ENCODE measurements at regions not wholly inside any gene's neighbourhood (a gene's known extent, or its start where the extent isn't known, plus 50 kb on each side); places are given as distances from the start of the nearest gene placed in this dataset.

DNA sequence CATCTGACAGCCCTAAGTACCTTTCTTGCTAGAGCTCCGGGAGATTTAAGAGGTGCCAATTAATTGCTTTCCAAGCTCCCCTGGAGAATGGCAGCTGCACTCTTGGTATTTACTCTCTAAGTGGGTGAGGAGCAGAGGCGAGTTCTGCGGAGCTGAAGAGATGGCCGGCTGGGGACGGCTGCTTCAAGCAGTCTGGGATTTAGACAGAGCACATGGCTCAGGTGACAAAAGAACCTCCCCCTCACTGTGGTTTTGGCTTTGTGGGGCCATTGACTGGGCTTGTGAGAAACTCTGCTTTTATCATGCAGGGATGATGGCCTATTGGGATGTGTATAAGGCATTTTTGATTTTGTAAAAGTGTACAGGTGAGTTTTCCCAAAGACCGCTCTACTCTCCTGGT lies 239.3 kb upstream of the EEF2KMT start:
- TF ChIP-seq CHD1 (IDR thresholded peaks at IDR 0.05; ENCODE audit: low read depth, low read length) = no peak
- TF ChIP-seq FOS (IDR thresholded peaks at IDR 0.05; ENCODE audit: low read depth, low read length) = no peak
- no peak for TF ChIP-seq RCOR1 (IDR thresholded peaks at IDR 0.05; ENCODE audit: insufficient replicate concordance, low read length)
- no peak for TF ChIP-seq MAZ (IDR thresholded peaks at IDR 0.05; ENCODE audit: borderline replicate concordance, low read depth, low read length)
- no peak for TF ChIP-seq BHLHE40 (IDR thresholded peaks at IDR 0.05; ENCODE audit: low read depth, low read length)
- no peak for TF ChIP-seq SMC3 (IDR thresholded peaks at IDR 0.05; ENCODE audit: low read depth, low read length)
- no peak for TF ChIP-seq RFX5 (IDR thresholded peaks at IDR 0.05; ENCODE audit: low read depth, low read length)
- TF ChIP-seq RAD21 (IDR thresholded peaks at IDR 0.05; ENCODE audit: low read length) = no peak
- TF ChIP-seq POLR2A (IDR thresholded peaks at IDR 0.05; ENCODE audit: low read depth, low read length) = no peak
- TF ChIP-seq, protein P1, sequence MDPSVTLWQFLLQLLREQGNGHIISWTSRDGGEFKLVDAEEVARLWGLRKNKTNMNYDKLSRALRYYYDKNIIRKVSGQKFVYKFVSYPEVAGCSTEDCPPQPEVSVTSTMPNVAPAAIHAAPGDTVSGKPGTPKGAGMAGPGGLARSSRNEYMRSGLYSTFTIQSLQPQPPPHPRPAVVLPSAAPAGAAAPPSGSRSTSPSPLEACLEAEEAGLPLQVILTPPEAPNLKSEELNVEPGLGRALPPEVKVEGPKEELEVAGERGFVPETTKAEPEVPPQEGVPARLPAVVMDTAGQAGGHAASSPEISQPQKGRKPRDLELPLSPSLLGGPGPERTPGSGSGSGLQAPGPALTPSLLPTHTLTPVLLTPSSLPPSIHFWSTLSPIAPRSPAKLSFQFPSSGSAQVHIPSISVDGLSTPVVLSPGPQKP (IDR thresholded peaks at IDR 0.05; ENCODE audit: borderline replicate concordance, low read depth, low read length) = no peak
- TF ChIP-seq CEBPB (IDR thresholded peaks at IDR 0.05; ENCODE audit: low read depth, low read length) = no peak
- TF ChIP-seq, protein P2, sequence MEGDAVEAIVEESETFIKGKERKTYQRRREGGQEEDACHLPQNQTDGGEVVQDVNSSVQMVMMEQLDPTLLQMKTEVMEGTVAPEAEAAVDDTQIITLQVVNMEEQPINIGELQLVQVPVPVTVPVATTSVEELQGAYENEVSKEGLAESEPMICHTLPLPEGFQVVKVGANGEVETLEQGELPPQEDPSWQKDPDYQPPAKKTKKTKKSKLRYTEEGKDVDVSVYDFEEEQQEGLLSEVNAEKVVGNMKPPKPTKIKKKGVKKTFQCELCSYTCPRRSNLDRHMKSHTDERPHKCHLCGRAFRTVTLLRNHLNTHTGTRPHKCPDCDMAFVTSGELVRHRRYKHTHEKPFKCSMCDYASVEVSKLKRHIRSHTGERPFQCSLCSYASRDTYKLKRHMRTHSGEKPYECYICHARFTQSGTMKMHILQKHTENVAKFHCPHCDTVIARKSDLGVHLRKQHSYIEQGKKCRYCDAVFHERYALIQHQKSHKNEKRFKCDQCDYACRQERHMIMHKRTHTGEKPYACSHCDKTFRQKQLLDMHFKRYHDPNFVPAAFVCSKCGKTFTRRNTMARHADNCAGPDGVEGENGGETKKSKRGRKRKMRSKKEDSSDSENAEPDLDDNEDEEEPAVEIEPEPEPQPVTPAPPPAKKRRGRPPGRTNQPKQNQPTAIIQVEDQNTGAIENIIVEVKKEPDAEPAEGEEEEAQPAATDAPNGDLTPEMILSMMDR (conservative IDR thresholded peaks at IDR 0.05; ENCODE audit: low read depth, low read length) = no peak
- TF ChIP-seq NFE2L2 (IDR thresholded peaks at IDR 0.05; ENCODE audit: low read depth, low read length) = no peak
- TF ChIP-seq MXI1 (IDR thresholded peaks at IDR 0.05; ENCODE audit: borderline replicate concordance, low read depth, low read length) = no peak
- TF ChIP-seq MAFK (IDR thresholded peaks at IDR 0.05; ENCODE audit: low read depth, low read length) = no peak
- TF ChIP-seq, protein P3, sequence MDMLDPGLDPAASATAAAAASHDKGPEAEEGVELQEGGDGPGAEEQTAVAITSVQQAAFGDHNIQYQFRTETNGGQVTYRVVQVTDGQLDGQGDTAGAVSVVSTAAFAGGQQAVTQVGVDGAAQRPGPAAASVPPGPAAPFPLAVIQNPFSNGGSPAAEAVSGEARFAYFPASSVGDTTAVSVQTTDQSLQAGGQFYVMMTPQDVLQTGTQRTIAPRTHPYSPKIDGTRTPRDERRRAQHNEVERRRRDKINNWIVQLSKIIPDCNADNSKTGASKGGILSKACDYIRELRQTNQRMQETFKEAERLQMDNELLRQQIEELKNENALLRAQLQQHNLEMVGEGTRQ (IDR thresholded peaks at IDR 0.05; ENCODE audit: low read depth, low read length) = no peak
- intact Hi-C loops (cut with micrococcal nuclease) = no loop called here
- no peak overlapping the region for H3K23ac ChIP-seq (ENCODE audit: low read depth, low read length)

More for the DNA sequence above, 239.3 kb upstream of the EEF2KMT start:
- Histone ChIP-seq H3K14ac (replicated peaks; ENCODE audit: low read depth, low read length) (no peak overlapping the region), H3K27me3 (ENCODE audit: control insufficient read depth, insufficient read depth, low read length) (no peaks in the 10 kb centered on the region), H3K9ac (ENCODE audit: low read depth, low read length) (no peak overlapping the region), H3K27ac (ENCODE audit: insufficient read depth, low read length) (no peak overlapping the region), H3K4me1 (ENCODE audit: control insufficient read depth, insufficient read depth, low read length) (no peaks in the 10 kb centered on the region), H3K9me3 (ENCODE audit: control insufficient read depth, insufficient read depth, low read length) (peaks cover 17% of the 10 kb centered on the region), H3K79me1 (ENCODE audit: low read depth in 1 of 2, low read length in 2 of 2) (no peaks in the 10 kb centered on the region), H3K4ac (ENCODE audit: low read depth, low read length) (no peak overlapping the region), H3K9me1 (ENCODE audit: insufficient read depth, low read length) (no peaks in the 10 kb centered on the region), H4K91ac (ENCODE audit: insufficient read depth, low read depth, low read length) (no peak overlapping the region), H2BK120ac (ENCODE audit: low read depth, low read length) (no peak overlapping the region), H3K18ac (ENCODE audit: low read depth, low read length) (no peak overlapping the region), H2AK9ac (replicated peaks; ENCODE audit: low read depth, low read length, poor library complexity) (no peak overlapping the region), H2AFZ (replicated peaks; ENCODE audit: low read length, poor library complexity) (no peak overlapping the region), H4K20me1 (ENCODE audit: insufficient read depth, low read length) (no peaks in the 10 kb centered on the region), H2BK15ac (ENCODE audit: low read depth, low read length) (no peak overlapping the region), H2BK20ac (ENCODE audit: low read depth, low read length) (no peak overlapping the region), H3K4me2 (ENCODE audit: low read depth, low read length) (no peak overlapping the region), H3K56ac (ENCODE audit: extremely low read depth, insufficient read depth, low read length) (no peak overlapping the region), H4K8ac (ENCODE audit: low read depth in 2 of 2, low read length in 2 of 2) (no peak overlapping the region), H3K36me3 (ENCODE audit: control insufficient read depth, insufficient read depth, low read length) (no peaks in the 10 kb centered on the region), H2AK5ac (ENCODE audit: low read depth, low read length) (no peak overlapping the region), H3K4me3 (ENCODE audit: insufficient read depth, low read depth, low read length) (no peak overlapping the region), H2BK5ac (ENCODE audit: low read depth, low read length, poor library complexity, severe bottlenecking) (no peak overlapping the region), H4K5ac (ENCODE audit: low read depth, low read length) (no peak overlapping the region)
- POLR2A ChIA-PET (ENCODE audit: unreplicated experiment) = no interaction called here
- ATAC-seq (ENCODE audit: low read depth) (no peak), DNase-seq (no peak)
- WGBS, 2 experiments (ENCODE audit: extremely low coverage in 2 of 2, insufficient read length in 1 of 2) = no CpG with 5 or more reads among the region's 6 CpGs
- dilution Hi-C loops (cut with HindIII; ENCODE audit: low sequenced_read_pairs, unreplicated experiment) = no loop called here
- in situ Hi-C loops (cut with MboI; ENCODE audit: low sequenced_read_pairs) = loop anchor here (25.0 kb wide), 1 partner anchor 100 kb away; no protein-coding TSS in a partner anchor
- CTCF ChIA-PET = no interaction called here
- BruUV-seq (replicated peaks) = no TSS peak
